Ecto neural progenitor cell (in vitro differentiated cells): ENCODE measurements at regions not wholly inside any gene's neighbourhood (a gene's known extent, or its start where the extent isn't known, plus 50 kb on each side); places are given as distances from the start of the nearest gene placed in this dataset.
"Not testable (repeated sequence)": the region's sequence is repeated elsewhere in the genome, so short reads cannot be mapped to it uniquely, and the experiment has no call there.

Source experiments
- DNase-seq: peaks from one replicate; pipeline ENCODE4 v3.0.0-alpha.2; 2018; ENCODE audit warnings: low spot score

DNA sequence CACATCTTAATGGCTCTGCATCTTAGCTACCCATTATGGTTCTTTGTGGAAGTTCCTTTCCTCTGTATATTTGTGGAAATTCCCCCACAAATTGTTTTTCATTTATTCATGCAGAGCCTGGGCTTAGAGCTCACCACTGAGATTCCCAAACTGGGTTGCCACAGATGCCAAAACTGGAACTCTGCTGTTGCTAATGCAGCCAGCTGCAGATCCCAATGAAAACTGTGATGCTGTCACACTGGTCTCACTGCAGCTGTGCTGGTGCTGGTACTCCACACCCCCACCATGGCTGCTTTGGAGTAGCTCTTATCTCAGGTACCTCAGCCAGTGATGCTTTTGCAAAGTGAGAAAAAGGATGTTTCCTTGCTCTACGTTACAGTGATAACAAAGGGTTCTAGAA, 87.7 kb downstream of the DCK start:
- DNase-seq = no peak

DNA sequence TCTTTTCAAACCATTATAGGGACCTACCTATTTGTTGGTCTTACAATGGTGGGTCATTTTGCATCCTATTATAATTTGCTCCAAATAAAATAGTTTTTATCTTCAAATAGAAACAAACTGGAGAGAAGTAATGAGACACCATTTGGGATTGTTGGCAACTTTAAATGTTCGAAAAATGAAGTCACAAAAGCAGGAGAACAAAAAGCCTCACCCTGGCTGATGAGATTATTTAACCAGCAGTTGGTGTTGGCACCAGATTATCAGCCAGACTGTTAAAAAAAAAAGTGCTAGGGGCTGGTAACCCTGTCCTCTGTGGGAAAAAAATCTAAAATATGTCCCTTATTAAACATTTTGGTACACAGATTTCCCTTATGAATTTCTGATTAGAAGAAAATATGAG, 100.3 kb downstream of the DCK start:
- no peak for DNase-seq

DNA sequence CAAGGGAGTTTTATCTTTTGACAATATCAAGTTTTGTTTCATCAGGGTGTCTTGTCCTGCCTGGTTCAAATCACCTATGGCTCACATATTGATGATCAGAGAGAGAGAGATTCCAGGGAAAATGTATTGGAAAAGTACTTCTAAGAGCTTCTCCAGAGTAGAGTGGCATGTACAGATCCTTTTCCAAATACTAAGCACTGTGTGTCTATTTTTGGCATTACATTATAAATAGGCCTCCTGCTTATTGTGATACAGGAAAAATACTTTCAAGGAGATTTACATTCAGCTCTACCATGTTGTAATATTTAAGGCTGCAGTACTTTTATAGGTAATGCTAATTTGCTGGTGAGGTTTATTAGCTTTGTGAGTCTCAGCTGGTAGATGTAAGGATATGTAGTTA, 100.8 kb downstream of the DCK start:
- DNase-seq = no peak

- DNase-seq = no peak
Measured at GRCh38 chr4:71095141-71095540, 101.7 kb downstream of the DCK start.

DNA sequence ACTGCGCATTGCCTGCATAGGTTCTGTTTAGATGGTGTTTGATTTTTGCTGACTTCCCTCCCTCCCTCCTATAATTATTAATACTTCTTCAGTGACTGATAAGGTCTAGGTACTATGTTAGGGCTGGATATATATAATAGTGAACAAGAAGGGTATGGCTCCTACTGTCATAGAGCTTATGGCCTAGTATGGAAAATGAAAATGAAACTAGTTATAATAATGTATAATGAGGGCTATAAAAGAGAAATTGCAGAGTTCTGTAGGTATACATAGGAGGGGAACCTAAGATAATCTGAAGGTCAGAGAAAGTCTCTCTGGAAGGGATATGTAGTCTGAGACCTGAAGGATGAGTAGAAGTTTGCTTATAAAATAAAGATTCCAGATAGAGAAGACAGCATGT, 102.1 kb downstream of the DCK start:
- DNase-seq = no peak

GRCh38 chr4:71107726-71108125, 114.3 kb downstream of the DCK start:
- DNase-seq = no peak

- DNase-seq = no peak
Measured at GRCh38 chr4:71110499-71110898, 117.0 kb downstream of the DCK start.

- not testable (repeated sequence) for DNase-seq
Measured at GRCh38 chr4:71111133-71111532, 117.7 kb downstream of the DCK start.

- DNase-seq = no peak
Measured at GRCh38 chr4:71113294-71113693, 119.8 kb downstream of the DCK start.

GRCh38 chr4:71120831-71121524, 127.5 kb downstream of the DCK start:
- DNase-seq = no peak

- DNase-seq = no peak
Measured at GRCh38 chr4:71123951-71124350, 130.5 kb downstream of the DCK start.

DNA sequence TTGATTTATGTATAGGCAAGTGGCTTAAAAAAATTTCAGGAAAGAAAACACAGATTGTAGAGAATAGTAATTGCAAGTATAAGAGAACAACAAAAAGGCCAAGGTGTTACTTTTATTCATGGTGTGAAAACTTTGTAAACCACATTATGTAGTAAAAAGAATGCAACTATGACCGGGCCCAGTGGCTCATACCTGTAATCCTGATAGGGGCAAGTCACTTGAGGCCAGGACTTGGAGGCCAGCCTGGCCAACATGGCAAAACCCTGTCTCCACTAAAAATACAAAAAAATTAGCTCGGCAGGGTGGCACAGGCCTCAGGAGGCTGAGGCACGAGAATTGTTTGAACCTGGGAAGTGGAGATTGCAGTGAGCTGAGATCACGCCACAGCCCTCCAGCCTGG, 131.7 kb downstream of the DCK start:
- no peak for DNase-seq

GRCh38 chr4:71126719-71127118, 133.3 kb downstream of the DCK start:
- no peak for DNase-seq

GRCh38 chr4:71130827-71131603, 137.6 kb downstream of the DCK start:
- no peak for DNase-seq

- no peak for DNase-seq
Measured at GRCh38 chr4:71132486-71132885, 139.0 kb downstream of the DCK start.

DNA sequence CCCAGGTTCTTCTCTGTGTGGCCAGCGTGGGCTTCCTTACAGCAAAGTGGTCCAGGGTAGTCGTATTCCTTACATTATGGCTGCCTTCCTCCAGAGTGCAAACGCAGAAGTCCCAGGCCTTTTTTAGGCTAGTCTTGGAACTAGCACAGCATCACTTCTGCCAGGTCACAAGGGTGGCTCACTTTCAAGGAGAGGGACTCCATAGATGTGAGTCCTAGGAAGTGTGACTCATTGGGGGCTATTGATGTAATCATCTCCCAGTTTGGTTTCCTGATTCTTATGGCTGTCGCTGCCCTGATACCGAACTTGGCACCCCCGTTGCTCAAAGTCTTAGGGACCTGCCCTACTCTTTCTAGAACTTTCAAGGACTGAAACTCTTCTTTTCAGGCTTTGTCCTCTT, 140.0 kb downstream of the DCK start:
- no peak for DNase-seq

GRCh38 chr4:71136071-71136470, 142.6 kb downstream of the DCK start:
- DNase-seq = no peak

- DNase-seq = no peak
Measured at GRCh38 chr4:71138007-71138615, 144.7 kb downstream of the DCK start.

GRCh38 chr4:71140563-71140962, 147.1 kb downstream of the DCK start:
- no peak for DNase-seq

DNA sequence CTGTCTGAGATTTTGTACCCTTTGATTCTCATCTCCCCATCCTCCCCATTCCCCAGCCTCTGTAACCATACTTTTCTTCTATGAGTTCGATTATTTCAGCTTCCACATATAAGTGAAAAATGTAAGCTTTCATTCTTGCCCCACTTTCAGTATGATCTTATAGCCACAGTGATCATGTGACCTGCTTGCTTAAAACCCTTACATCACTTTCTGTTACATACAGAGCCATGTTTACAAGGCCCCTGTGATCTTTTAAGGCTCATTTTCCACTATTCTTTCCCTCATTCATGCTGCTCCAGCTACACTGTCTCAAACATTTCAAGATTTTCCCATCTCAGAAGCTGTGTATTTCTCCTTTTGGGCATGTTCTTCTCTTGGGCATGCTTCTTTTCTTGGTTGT, 147.7 kb downstream of the DCK start:
- DNase-seq = no peak

- no peak for DNase-seq
Measured at GRCh38 chr4:71147261-71147660, 153.8 kb downstream of the DCK start.

DNA sequence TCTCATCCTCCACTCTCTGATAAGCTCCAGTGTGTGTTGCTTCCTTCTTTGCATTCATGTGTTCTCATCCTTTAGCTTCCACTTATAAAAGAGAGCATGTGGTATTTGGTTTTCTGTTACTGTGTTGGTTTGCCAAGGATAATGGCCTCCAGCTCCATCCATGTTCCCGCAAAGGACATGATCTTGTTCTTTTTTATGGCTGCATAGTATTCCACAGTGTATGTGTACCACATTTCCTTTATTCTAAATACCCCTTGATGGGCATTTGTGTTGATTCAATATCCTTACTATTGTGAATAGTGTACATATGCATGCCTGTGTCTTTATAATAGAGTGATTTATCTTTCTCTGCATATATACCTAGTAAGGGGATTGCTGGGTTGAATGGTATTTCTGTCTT, 155.1 kb downstream of the DCK start:
- DNase-seq = no peak

GRCh38 chr4:71151054-71151453, 157.6 kb downstream of the DCK start:
- DNase-seq = no peak
